Neural crest cell (in vitro differentiated cells): ENCODE measurements at regions not wholly inside any gene's neighbourhood (a gene's known extent, or its start where the extent isn't known, plus 50 kb on each side); places are given as distances from the start of the nearest gene placed in this dataset.

Experiments used
- DNase-seq: peaks from one replicate; pipeline ENCODE4 v3.0.0; 2021; ENCODE audit warnings: low read depth, mixed read lengths, low spot score
- H3K27ac Mint-ChIP-seq: one replicate; pipeline ENCODE4 v1.8.0; 2021; ENCODE audit warnings: mild to moderate bottlenecking, mixed read lengths; ENCODE audit not compliant: unreplicated experiment
- H3K27me3 Mint-ChIP-seq: 2 replicates; pipeline ENCODE4 v1.8.0; 2021; ENCODE audit warnings: low read depth, mild to moderate bottlenecking, mixed read lengths
- H3K36me3 Mint-ChIP-seq: 2 replicates; pipeline ENCODE4 v1.8.0; 2021; ENCODE audit warnings: low read depth, mild to moderate bottlenecking, mixed read lengths
- H3K4me1 Mint-ChIP-seq: 2 replicates; pipeline ENCODE4 v1.8.0; 2021; ENCODE audit warnings: mixed read lengths
- H3K4me3 Mint-ChIP-seq: one replicate; pipeline ENCODE4 v1.8.0; 2021; ENCODE audit warnings: mild to moderate bottlenecking, mixed read lengths
- H3K9me3 Mint-ChIP-seq: 2 replicates; pipeline ENCODE4 v1.8.0; 2021; ENCODE audit warnings: mixed read lengths
- CTCF ChIP-seq: fragments of 200-600 bp; sonication (generic); conservative IDR thresholded peaks from 2 replicates; pipeline ENCODE4 v1.5.0; 2021; ENCODE audit warnings: antibody characterized with exemption, mild to moderate bottlenecking

DNA sequence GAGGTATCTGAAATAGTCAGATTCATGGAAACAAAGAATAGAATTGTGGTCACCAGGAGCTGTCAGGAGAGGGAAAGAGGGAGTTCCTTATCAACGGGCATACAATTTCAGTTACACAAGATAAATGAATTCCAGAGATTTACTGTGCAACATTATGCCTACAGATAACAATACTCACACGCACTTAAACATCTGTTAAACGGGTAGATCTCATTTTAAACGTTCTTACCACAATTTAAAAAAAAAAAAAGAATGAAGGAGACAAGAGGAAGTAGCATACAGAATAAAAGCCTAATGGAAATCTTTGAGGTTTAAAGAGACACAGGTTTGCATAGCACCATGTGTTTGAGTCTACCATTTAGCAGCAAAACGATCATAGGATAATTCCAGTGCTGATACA lies 298.0 kb downstream of the DKK2 start:
- Mint-ChIP-seq H3K36me3 (no peaks in the 10 kb centered on the region), H3K27me3 (no peaks in the 10 kb centered on the region), H3K4me3 (no peak overlapping the region), H3K27ac (no peak overlapping the region), H3K9me3 (no peaks in the 10 kb centered on the region), H3K4me1 (no peaks in the 10 kb centered on the region)
- no peak for DNase-seq
- no peak for TF ChIP-seq CTCF

DNA sequence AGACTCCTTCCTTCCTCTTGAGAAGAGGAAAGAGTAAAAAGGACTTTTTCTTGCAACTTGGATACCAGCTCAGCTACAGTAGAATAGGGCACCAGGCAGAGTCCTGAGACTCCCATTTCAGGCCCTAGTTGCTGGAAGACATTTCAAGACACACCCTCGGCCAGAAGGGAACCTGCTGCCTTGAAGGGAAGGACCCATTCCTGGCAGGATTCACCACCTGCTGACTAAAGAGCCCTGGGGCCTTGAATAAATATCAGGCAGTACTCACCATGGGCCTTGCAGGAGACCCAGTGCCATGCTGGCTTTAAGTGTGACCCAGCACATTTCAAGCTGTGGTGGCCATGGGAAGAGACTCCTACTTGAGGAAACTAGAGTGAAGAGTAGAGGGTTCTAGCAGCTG lies 317.6 kb downstream of the DKK2 start:
- Mint-ChIP-seq H3K27ac (no peak overlapping the region), H3K4me3 (no peak overlapping the region), H3K27me3 (no peaks in the 10 kb centered on the region), H3K36me3 (no peaks in the 10 kb centered on the region), H3K4me1 (no peaks in the 10 kb centered on the region), H3K9me3 (no peaks in the 10 kb centered on the region)
- no peak for TF ChIP-seq CTCF
- no peak for DNase-seq

- no peak overlapping the region for H3K27ac Mint-ChIP-seq
- no peak for DNase-seq
- H3K36me3 Mint-ChIP-seq = no peaks in the 10 kb centered on the region
- H3K27me3 Mint-ChIP-seq = no peaks in the 10 kb centered on the region
- TF ChIP-seq CTCF = no peak
- no peaks in the 10 kb centered on the region for H3K4me1 Mint-ChIP-seq
- H3K9me3 Mint-ChIP-seq = no peaks in the 10 kb centered on the region
- no peak overlapping the region for H3K4me3 Mint-ChIP-seq
Measured at GRCh38 chr4:106717091-106717490, 319.0 kb downstream of the DKK2 start.

- H3K4me3 Mint-ChIP-seq = no peak overlapping the region
- no peak overlapping the region for H3K27ac Mint-ChIP-seq
- no peaks in the 10 kb centered on the region for H3K4me1 Mint-ChIP-seq
- H3K36me3 Mint-ChIP-seq = no peaks in the 10 kb centered on the region
- no peak for TF ChIP-seq CTCF
- no peaks in the 10 kb centered on the region for H3K27me3 Mint-ChIP-seq
- no peak for DNase-seq
- H3K9me3 Mint-ChIP-seq = no peaks in the 10 kb centered on the region
Measured at GRCh38 chr4:106715825-106716224, 320.3 kb downstream of the DKK2 start.

GRCh38 chr4:106708464-106708816 lies 327.7 kb downstream of the DKK2 start:
- no peaks in the 10 kb centered on the region for H3K27me3 Mint-ChIP-seq
- no peaks in the 10 kb centered on the region for H3K36me3 Mint-ChIP-seq
- peaks cover 2% of the 10 kb centered on the region for H3K9me3 Mint-ChIP-seq
- no peak overlapping the region for H3K4me3 Mint-ChIP-seq
- H3K4me1 Mint-ChIP-seq = no peaks in the 10 kb centered on the region
- H3K27ac Mint-ChIP-seq = no peak overlapping the region
- no peak for DNase-seq
- no peak for TF ChIP-seq CTCF
